ENCODE measurements at regions not wholly inside any gene's neighbourhood (a gene's known extent, or its start where the extent isn't known, plus 50 kb on each side); places are given as distances from the start of the nearest gene placed in this dataset.

DNA sequence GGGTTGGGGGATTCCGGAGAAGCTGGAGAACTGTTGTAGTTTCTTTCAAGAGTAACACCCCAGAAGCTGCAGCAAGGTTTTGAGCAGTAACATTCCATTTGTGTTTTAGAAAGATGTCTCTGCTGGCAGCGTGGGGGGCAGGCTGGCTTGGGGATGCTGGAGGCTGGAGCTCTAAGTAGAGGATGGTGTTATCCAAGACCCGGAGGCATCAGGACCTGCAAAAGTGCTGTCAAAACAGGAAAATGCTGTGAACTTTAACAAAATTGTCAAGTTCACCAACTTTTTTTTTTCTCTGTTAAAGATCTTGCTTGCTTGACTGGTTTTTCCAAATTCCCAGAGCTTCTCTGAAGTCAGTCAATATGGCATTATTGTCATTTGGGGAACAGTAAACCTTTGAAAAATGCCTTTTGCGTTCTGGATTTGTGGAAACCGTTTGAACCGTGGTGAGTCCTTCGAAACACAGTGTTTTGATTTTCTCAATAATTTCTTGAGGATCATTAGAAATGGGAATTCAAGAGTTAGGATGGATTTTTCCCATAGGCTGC lies 189.6 kb upstream of the NLRP1 start:
- H3K27me3 ChIP-seq (ENCODE audit: low read depth, low read length) = no peaks in the 10 kb centered on the region
- H3K4me3 ChIP-seq (ENCODE audit: low read length) = no peak overlapping the region
- no peak overlapping the region for H3K4me2 ChIP-seq (ENCODE audit: low read length)
- H3K79me2 ChIP-seq (ENCODE audit: low read length) = no peaks in the 10 kb centered on the region
- H4K20me1 ChIP-seq (ENCODE audit: insufficient read depth, low read length) = no peaks in the 10 kb centered on the region
- H3K36me3 ChIP-seq (replicated peaks; ENCODE audit: low read depth, low read length) = no peaks in the 10 kb centered on the region
- H2AFZ ChIP-seq (ENCODE audit: low read depth, low read length) = no peak overlapping the region
- no peaks in the 10 kb centered on the region for H3K4me1 ChIP-seq (ENCODE audit: low read length)
- TF ChIP-seq EZH2phosphoT487 (IDR thresholded peaks at IDR 0.05; ENCODE audit: low read depth) = no peak
- TF ChIP-seq, protein P1, sequence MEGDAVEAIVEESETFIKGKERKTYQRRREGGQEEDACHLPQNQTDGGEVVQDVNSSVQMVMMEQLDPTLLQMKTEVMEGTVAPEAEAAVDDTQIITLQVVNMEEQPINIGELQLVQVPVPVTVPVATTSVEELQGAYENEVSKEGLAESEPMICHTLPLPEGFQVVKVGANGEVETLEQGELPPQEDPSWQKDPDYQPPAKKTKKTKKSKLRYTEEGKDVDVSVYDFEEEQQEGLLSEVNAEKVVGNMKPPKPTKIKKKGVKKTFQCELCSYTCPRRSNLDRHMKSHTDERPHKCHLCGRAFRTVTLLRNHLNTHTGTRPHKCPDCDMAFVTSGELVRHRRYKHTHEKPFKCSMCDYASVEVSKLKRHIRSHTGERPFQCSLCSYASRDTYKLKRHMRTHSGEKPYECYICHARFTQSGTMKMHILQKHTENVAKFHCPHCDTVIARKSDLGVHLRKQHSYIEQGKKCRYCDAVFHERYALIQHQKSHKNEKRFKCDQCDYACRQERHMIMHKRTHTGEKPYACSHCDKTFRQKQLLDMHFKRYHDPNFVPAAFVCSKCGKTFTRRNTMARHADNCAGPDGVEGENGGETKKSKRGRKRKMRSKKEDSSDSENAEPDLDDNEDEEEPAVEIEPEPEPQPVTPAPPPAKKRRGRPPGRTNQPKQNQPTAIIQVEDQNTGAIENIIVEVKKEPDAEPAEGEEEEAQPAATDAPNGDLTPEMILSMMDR (IDR thresholded peaks at IDR 0.05; ENCODE audit: low read depth, low read length) = no peak
- H3K9ac ChIP-seq (ENCODE audit: low read length) = no peak overlapping the region
- no peaks in the 10 kb centered on the region for H3K9me3 ChIP-seq (ENCODE audit: insufficient read depth, low read length)
- no peak overlapping the region for H3K27ac ChIP-seq (ENCODE audit: low read length)

GRCh38 chr17:5775098-5775497 lies 190.8 kb upstream of the NLRP1 start:
- no peaks in the 10 kb centered on the region for H4K20me1 ChIP-seq (ENCODE audit: insufficient read depth, low read length)
- H3K36me3 ChIP-seq (replicated peaks; ENCODE audit: low read depth, low read length) = no peaks in the 10 kb centered on the region
- H3K4me3 ChIP-seq (ENCODE audit: low read length) = no peak overlapping the region
- no peak overlapping the region for H2AFZ ChIP-seq (ENCODE audit: low read depth, low read length)
- H3K9me3 ChIP-seq (ENCODE audit: insufficient read depth, low read length) = no peaks in the 10 kb centered on the region
- no peaks in the 10 kb centered on the region for H3K79me2 ChIP-seq (ENCODE audit: low read length)
- H3K27me3 ChIP-seq (ENCODE audit: low read depth, low read length) = no peaks in the 10 kb centered on the region
- no peak overlapping the region for H3K27ac ChIP-seq (ENCODE audit: low read length)
- no peak overlapping the region for H3K9ac ChIP-seq (ENCODE audit: low read length)
- TF ChIP-seq, protein P1 (IDR thresholded peaks at IDR 0.05; ENCODE audit: low read depth, low read length) = no peak
- no peak for TF ChIP-seq EZH2phosphoT487 (IDR thresholded peaks at IDR 0.05; ENCODE audit: low read depth)
- no peak overlapping the region for H3K4me2 ChIP-seq (ENCODE audit: low read length)
- H3K4me1 ChIP-seq (ENCODE audit: low read length) = no peaks in the 10 kb centered on the region

GRCh38 chr17:5780476-5780875 lies 196.2 kb upstream of the NLRP1 start:
- Histone ChIP-seq H3K4me3 (ENCODE audit: low read length) (no peak overlapping the region), H4K20me1 (ENCODE audit: insufficient read depth, low read length) (no peaks in the 10 kb centered on the region), H3K4me2 (ENCODE audit: low read length) (no peak overlapping the region), H3K27ac (ENCODE audit: low read length) (no peak overlapping the region), H3K27me3 (ENCODE audit: low read depth, low read length) (no peaks in the 10 kb centered on the region), H3K9ac (ENCODE audit: low read length) (no peak overlapping the region), H2AFZ (ENCODE audit: low read depth, low read length) (no peak overlapping the region), H3K4me1 (ENCODE audit: low read length) (no peaks in the 10 kb centered on the region), H3K9me3 (ENCODE audit: insufficient read depth, low read length) (no peaks in the 10 kb centered on the region), H3K36me3 (replicated peaks; ENCODE audit: low read depth, low read length) (no peaks in the 10 kb centered on the region), H3K79me2 (ENCODE audit: low read length) (no peaks in the 10 kb centered on the region)
- TF ChIP-seq EZH2phosphoT487 (IDR thresholded peaks at IDR 0.05; ENCODE audit: low read depth) = no peak
- TF ChIP-seq, protein P1 (IDR thresholded peaks at IDR 0.05; ENCODE audit: low read depth, low read length) = no peak

DNA sequence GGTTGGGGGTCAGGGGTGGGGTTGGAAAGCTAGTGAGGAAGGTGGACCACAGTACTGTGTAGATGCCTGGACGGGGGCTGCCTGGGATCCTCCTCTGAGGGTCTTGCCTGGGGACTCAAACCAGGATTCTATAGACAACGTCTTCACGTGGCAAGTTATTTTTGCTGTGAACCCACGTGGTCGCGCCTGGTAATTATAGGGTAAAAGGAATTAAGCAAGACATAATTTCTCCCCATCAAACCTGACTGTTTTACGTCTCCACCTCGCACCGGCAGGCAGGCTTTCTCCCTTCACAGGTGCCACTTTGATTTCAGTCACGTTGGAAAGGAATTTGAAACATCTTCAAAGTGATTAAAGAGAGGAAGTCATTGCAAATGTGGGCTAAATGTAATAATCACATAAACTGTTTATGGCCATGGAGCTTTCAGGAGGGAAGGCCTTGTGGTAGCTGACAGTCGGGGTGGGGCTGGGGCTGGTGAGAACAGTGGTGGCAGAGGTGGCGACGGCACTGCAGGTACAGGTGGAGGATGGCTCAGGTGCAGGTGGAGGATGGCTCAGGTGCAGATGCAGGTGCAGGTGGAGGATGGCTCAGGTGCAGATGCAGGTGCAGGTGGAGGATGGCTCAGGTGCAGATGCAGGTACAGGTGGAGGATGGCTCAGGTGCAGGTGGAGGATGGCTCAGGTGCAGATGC lies 197.1 kb upstream of the NLRP1 start:
- no peaks in the 10 kb centered on the region for H3K9me3 ChIP-seq (ENCODE audit: insufficient read depth, low read length)
- H3K9ac ChIP-seq (ENCODE audit: low read length) = no peak overlapping the region
- no peaks in the 10 kb centered on the region for H3K36me3 ChIP-seq (replicated peaks; ENCODE audit: low read depth, low read length)
- no peak overlapping the region for H2AFZ ChIP-seq (ENCODE audit: low read depth, low read length)
- no peaks in the 10 kb centered on the region for H3K27me3 ChIP-seq (ENCODE audit: low read depth, low read length)
- H3K4me3 ChIP-seq (ENCODE audit: low read length) = no peak overlapping the region
- no peaks in the 10 kb centered on the region for H3K4me1 ChIP-seq (ENCODE audit: low read length)
- no peaks in the 10 kb centered on the region for H3K79me2 ChIP-seq (ENCODE audit: low read length)
- no peak overlapping the region for H3K27ac ChIP-seq (ENCODE audit: low read length)
- H4K20me1 ChIP-seq (ENCODE audit: insufficient read depth, low read length) = no peaks in the 10 kb centered on the region
- TF ChIP-seq, protein P1 (IDR thresholded peaks at IDR 0.05; ENCODE audit: low read depth, low read length) = no peak
- no peak for TF ChIP-seq EZH2phosphoT487 (IDR thresholded peaks at IDR 0.05; ENCODE audit: low read depth)
- H3K4me2 ChIP-seq (ENCODE audit: low read length) = no peak overlapping the region
